LNCAP (cell line): ENCODE measurements at regions not wholly inside any gene's neighbourhood (a gene's known extent, or its start where the extent isn't known, plus 50 kb on each side); places are given as distances from the start of the nearest gene placed in this dataset.

ENCODE experiments used
- CTCF ChIP-seq: fragments of 450-650 bp; IDR thresholded peaks from 2 replicates; pipeline ENCODE4 v1.5.1; 2017; ENCODE audit warnings: mild to moderate bottlenecking

DNA sequence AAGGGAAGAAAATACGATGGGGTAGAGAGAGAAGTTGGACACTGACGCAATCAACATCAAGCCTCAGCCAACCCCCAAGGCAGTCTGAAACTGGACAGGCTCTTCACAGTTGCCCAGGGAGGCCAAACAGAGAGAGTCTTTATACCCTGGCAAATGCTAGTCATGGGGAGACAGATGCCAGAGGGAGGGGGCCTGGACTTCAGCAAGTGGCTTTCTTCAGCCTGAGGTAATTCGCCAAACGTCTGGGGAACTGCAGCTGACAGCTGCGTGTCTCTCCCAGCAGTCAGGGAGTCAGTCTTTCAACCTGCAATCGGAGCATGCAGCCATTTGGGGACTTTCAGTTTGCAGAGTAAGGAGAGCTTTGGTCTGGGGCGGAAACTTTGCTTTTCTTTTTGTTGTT, 521.6 kb downstream of the TRIML1 start:
- no peak for TF ChIP-seq CTCF

- TF ChIP-seq CTCF, result no peak
These were observed 522.3 kb downstream of the TRIML1 start for GRCh38 chr4:188661502-188661901.

DNA sequence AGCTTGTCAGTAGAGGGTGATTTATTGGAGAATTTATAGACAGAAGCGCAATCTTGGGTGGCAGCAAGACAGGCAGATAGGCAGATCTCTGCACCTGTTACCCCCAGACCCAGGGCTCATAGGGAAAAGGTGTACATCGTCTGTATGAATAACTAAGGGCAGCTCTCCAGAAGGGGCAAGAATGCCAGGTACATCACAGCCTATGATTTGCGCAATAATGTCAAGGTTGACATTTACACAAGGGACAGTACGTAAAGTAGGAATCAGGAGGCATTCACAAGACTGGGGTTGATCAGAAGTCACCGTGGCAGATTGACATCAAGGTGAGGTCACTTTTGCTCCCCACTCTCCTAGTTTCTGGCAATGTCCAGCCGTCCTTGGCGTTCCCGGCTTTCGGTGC, 524.1 kb downstream of the TRIML1 start:
- TF ChIP-seq CTCF, result no peak

- no peak for TF ChIP-seq CTCF
These were observed 526.5 kb downstream of the TRIML1 start for GRCh38 chr4:188665491-188666457.

GRCh38 chr4:188680004-188680666, 540.9 kb downstream of the TRIML1 start:
- no peak for TF ChIP-seq CTCF

DNA sequence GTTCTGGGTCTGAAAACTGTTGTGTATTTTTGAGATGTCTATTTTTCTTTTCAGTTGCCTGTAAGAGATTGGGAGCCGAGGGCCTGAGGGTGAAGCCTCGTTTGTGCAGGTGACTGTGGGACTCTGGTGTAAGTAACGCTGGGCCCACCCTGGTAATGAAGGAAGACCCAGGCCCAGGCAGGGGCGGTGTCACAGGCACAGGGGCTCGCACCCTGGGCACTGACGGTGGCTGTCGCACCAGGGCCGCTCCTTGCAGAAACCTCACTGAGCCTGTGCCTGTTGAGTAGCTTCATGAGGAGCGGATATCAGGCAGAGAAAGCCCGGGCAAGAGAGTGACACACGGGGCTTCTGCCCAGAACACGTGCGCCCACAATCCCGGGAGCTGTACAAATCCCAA, 541.4 kb downstream of the TRIML1 start:
- TF ChIP-seq CTCF, result no peak

DNA sequence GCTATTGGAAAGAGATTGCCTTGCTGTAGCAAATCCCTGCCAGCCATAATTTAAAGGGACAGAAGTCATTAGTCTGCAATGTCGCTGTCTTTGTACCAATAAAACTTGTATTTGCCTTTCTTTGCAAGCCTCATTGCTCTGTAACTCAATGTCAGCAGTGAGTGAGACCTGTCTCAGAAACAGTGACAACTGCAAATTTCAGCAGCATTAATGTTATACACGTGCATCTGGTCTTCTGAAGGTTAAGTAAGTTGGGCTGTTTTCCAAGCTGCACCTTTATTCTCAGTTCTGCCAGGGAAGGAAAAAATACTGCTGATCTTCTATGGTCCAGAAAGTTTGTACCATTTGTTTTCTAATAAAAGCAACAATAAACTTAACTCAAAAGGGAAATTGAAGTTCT, 543.1 kb downstream of the TRIML1 start:
- no peak for TF ChIP-seq CTCF
